H9 (cell line): ENCODE measurements at regions not wholly inside any gene's neighbourhood (a gene's known extent, or its start where the extent isn't known, plus 50 kb on each side); places are given as distances from the start of the nearest gene placed in this dataset.

Experiments
- DNase-seq: peaks from one replicate; pipeline ENCODE4 v3.0.0-alpha.2; 2017
- H2AFZ ChIP-seq: one replicate; pipeline ENCODE4 v1.6.1; 2013; ENCODE audit warnings: mild to moderate bottlenecking, low read length, control low read depth, moderate library complexity
- H2AK5ac ChIP-seq: 2 replicates; pipeline ENCODE4 v1.6.1; 2013; ENCODE audit warnings: low read length, control low read depth, mixed read lengths; ENCODE audit not compliant: insufficient read length
- H2BK120ac ChIP-seq: one replicate; pipeline ENCODE4 v1.6.1; 2013; ENCODE audit warnings: low read depth, mild to moderate bottlenecking, low read length, control low read depth, inconsistent platforms; ENCODE audit not compliant: poor library complexity, severe bottlenecking
- H2BK12ac ChIP-seq: 2 replicates; pipeline ENCODE4 v1.6.1; 2013; ENCODE audit warnings: low read length, control low read depth, mixed read lengths, low read depth; ENCODE audit not compliant: insufficient read length
- H2BK15ac ChIP-seq: 2 replicates; pipeline ENCODE4 v1.6.1; 2013; ENCODE audit warnings: low read depth, low read length, control low read depth
- H2BK20ac ChIP-seq: one replicate; pipeline ENCODE4 v1.6.1; 2013; ENCODE audit warnings: low read depth, mild to moderate bottlenecking, low read length, control low read depth, inconsistent platforms; ENCODE audit not compliant: poor library complexity, severe bottlenecking
- H2BK5ac ChIP-seq: 2 replicates; pipeline ENCODE4 v1.6.1; 2013; ENCODE audit warnings: low read length, control low read depth, mixed read lengths; ENCODE audit not compliant: insufficient read length
- H3K14ac ChIP-seq: 2 replicates; pipeline ENCODE4 v1.6.1; 2013; ENCODE audit warnings: low read length, control low read depth; ENCODE audit not compliant: insufficient read depth
- H3K18ac ChIP-seq: 2 replicates; pipeline ENCODE4 v1.6.1; 2013; ENCODE audit warnings: low read depth, mild to moderate bottlenecking, mixed read lengths, low read length, control low read depth; ENCODE audit not compliant: insufficient read length
- H3K23ac ChIP-seq: 2 replicates; pipeline ENCODE4 v1.6.1; 2013; ENCODE audit warnings: low read length, control low read depth, mixed read lengths, low read depth; ENCODE audit not compliant: insufficient read length
- H3K23me2 ChIP-seq: 2 replicates; pipeline ENCODE4 v1.6.1; 2013; ENCODE audit warnings: low read depth, mild to moderate bottlenecking, mixed read lengths, low read length, control low read depth; ENCODE audit not compliant: insufficient read length, poor library complexity, severe bottlenecking
- H3K27ac ChIP-seq: 2 replicates; pipeline ENCODE4 v1.5.1; 2013; ENCODE audit warnings: low read length, control low read depth, mixed read lengths, low read depth; ENCODE audit not compliant: insufficient read length
- H3K27me3 ChIP-seq: 2 replicates; pipeline ENCODE4 v1.6.1; 2013; ENCODE audit warnings: low read length, control low read depth, inconsistent platforms; ENCODE audit not compliant: insufficient read depth
- H3K4ac ChIP-seq: 2 replicates; pipeline ENCODE4 v1.6.1; 2013; ENCODE audit warnings: low read depth, mild to moderate bottlenecking, control low read depth, inconsistent platforms, low read length, moderate library complexity
- H3K4me1 ChIP-seq: 2 replicates; pipeline ENCODE4 v1.6.1; 2013; ENCODE audit warnings: low read length, control low read depth, inconsistent platforms; ENCODE audit not compliant: insufficient read depth
- H3K4me2 ChIP-seq: 2 replicates; pipeline ENCODE4 v1.6.1; 2013; ENCODE audit warnings: low read length, control low read depth, mixed read lengths; ENCODE audit not compliant: insufficient read length, insufficient read depth
- H3K56ac ChIP-seq: 2 replicates; pipeline ENCODE4 v1.6.1; 2013; ENCODE audit warnings: low read depth, mild to moderate bottlenecking, mixed read lengths, low read length, control low read depth; ENCODE audit not compliant: insufficient read length
- H3K79me1 ChIP-seq: 2 replicates; pipeline ENCODE4 v1.6.1; 2013; ENCODE audit warnings: low read depth, mild to moderate bottlenecking, moderate library complexity, low read length, control low read depth, inconsistent platforms; ENCODE audit not compliant: insufficient read depth, poor library complexity, severe bottlenecking
- H3K79me2 ChIP-seq: 2 replicates; pipeline ENCODE4 v1.6.1; 2013; ENCODE audit warnings: low read length, control low read depth, inconsistent platforms; ENCODE audit not compliant: insufficient read depth
- H3K9ac ChIP-seq: 2 replicates; pipeline ENCODE4 v1.6.1; 2013; ENCODE audit warnings: low read length, control low read depth, mixed read lengths; ENCODE audit not compliant: insufficient read length; ENCODE audit errors: extremely low read depth
- H3K9me3 ChIP-seq: one replicate; pipeline ENCODE4 v1.6.1; 2013; ENCODE audit warnings: low read depth, low read length, inconsistent platforms; ENCODE audit not compliant: control insufficient read depth
- H3T11ph ChIP-seq: one replicate; pipeline ENCODE4 v1.6.1; 2013; ENCODE audit warnings: mild to moderate bottlenecking, low read length, control low read depth, inconsistent platforms
- H4K20me1 ChIP-seq: one replicate; pipeline ENCODE4 v1.6.1; 2013; ENCODE audit not compliant: control insufficient read depth, insufficient read length, insufficient read depth
- H4K5ac ChIP-seq: 2 replicates; pipeline ENCODE4 v1.6.1; 2013; ENCODE audit warnings: low read depth, mild to moderate bottlenecking, mixed read lengths, low read length, control low read depth; ENCODE audit not compliant: insufficient read length
- H4K8ac ChIP-seq: replicated peaks from 2 replicates; pipeline ENCODE4 v1.6.1; 2013; ENCODE audit warnings: low read length, control low read depth, mixed read lengths, low read depth; ENCODE audit not compliant: insufficient read length
- H4K91ac ChIP-seq: 2 replicates; pipeline ENCODE4 v1.6.1; 2013; ENCODE audit warnings: low read depth, mild to moderate bottlenecking, moderate library complexity, mixed read lengths, low read length, control low read depth; ENCODE audit not compliant: insufficient read length
- H3K27ac Mint-ChIP-seq, 3 experiments: 2 replicates in 2 of 3; 3 replicates in 1 of 3; pipeline ENCODE4 v1.8.0; 2020 to 2021; ENCODE audit warnings: mixed read lengths in 3 of 3, mild to moderate bottlenecking in 1 of 3, moderate library complexity in 1 of 3
- H3K27me3 Mint-ChIP-seq: 2 replicates; pipeline ENCODE4 v1.8.0; 2021; ENCODE audit warnings: low read depth, mild to moderate bottlenecking, moderate library complexity, mixed read lengths
- H3K36me3 Mint-ChIP-seq, 3 experiments: 2 replicates in 2 of 3; 3 replicates in 1 of 3; pipeline ENCODE4 v1.8.0; 2020 to 2021; ENCODE audit warnings: low read depth in 3 of 3, mixed read lengths in 3 of 3; ENCODE audit not compliant: insufficient read depth in 1 of 3
- H3K4me1 Mint-ChIP-seq, 2 experiments: 2 replicates each; pipeline ENCODE4 v1.8.0; 2020; ENCODE audit warnings: mixed read lengths in 2 of 2
- H3K4me3 Mint-ChIP-seq, 2 experiments: 2 replicates in 1 of 2; 3 replicates in 1 of 2; pipeline ENCODE4 v1.8.0; 2020 to 2021; ENCODE audit warnings: mild to moderate bottlenecking in 2 of 2, mixed read lengths in 2 of 2, moderate library complexity in 1 of 2
- H3K9me3 Mint-ChIP-seq, 2 experiments: 2 replicates in 1 of 2; 3 replicates in 1 of 2; pipeline ENCODE4 v1.8.0; 2020; ENCODE audit warnings: mild to moderate bottlenecking in 2 of 2, mixed read lengths in 2 of 2, moderate library complexity in 1 of 2
- CTCF ChIP-seq: fragments of 200-600 bp; sonication (generic); conservative IDR thresholded peaks from 3 replicates; pipeline ENCODE4 v1.8.0; 2021; ENCODE audit warnings: antibody characterized with exemption, mild to moderate bottlenecking
- WGBS: extraction: QIAGEN DNeasy Blood & Tissue Kit; methylation state at CpG from one replicate; pipeline ENCODE4 v1.1.7; 2013; ENCODE audit warnings: missing lambda C conversion rate, low lambda C conversion rate, mixed read lengths; ENCODE audit not compliant: insufficient read length; ENCODE audit errors: extremely low coverage; 5-methylcytosine and 5-hydroxymethylcytosine counted together

- H3K4me2 ChIP-seq, result no peak overlapping the region
- no peaks in the 10 kb centered on the region for H3K27me3 ChIP-seq
- no CpG with 5 or more reads among the region's 1 CpG for WGBS
- no peak overlapping the region for H4K8ac ChIP-seq
- no peak overlapping the region for H3T11ph ChIP-seq
- DNase-seq, result no peak
- no peak overlapping the region for H2BK120ac ChIP-seq
- Mint-ChIP-seq H3K36me3 (peaks cover 7 to 10% (median 9%) of the 10 kb centered on the region in 3 experiments), H3K4me1 (peaks cover 10 to 12% of the 10 kb centered on the region in 2 experiments; a peak in 3 of 4 replicates), H3K9me3 (peaks cover 10 to 12% of the 10 kb centered on the region in 2 experiments; a peak in 3 of 5 replicates), H3K4me3 (no peak overlapping the region), H3K27me3 (peaks cover 6% of the 10 kb centered on the region), H3K27ac (no peak overlapping the region)
- no peak overlapping the region for H3K9ac ChIP-seq
- H3K23me2 ChIP-seq, result no peaks in the 10 kb centered on the region
- no peak overlapping the region for H3K18ac ChIP-seq
- H3K14ac ChIP-seq, result no peak overlapping the region
- H3K27ac ChIP-seq, result no peak overlapping the region
- H2BK5ac ChIP-seq, result no peak overlapping the region
- no peak overlapping the region for H2AFZ ChIP-seq
- H4K91ac ChIP-seq, result no peak overlapping the region
- no peaks in the 10 kb centered on the region for H3K4me1 ChIP-seq
- H3K79me1 ChIP-seq, result no peaks in the 10 kb centered on the region
- H3K9me3 ChIP-seq, result no peaks in the 10 kb centered on the region
- no peak overlapping the region for H2BK12ac ChIP-seq
- H3K56ac ChIP-seq, result no peak overlapping the region
- H3K4ac ChIP-seq, result no peak overlapping the region
- no peaks in the 10 kb centered on the region for H4K20me1 ChIP-seq
- no peak overlapping the region for H2BK20ac ChIP-seq
- no peak overlapping the region for H4K5ac ChIP-seq
- no peak overlapping the region for H3K23ac ChIP-seq
- no peak overlapping the region for H2BK15ac ChIP-seq
- H2AK5ac ChIP-seq, result no peak overlapping the region
- H3K79me2 ChIP-seq, result no peaks in the 10 kb centered on the region
- no peak for TF ChIP-seq CTCF
Measured at GRCh38 chr11:116217441-116217840, 555.3 kb downstream of the BUD13 start.
